CD4-positive, alpha-beta T cell treated with Interleukin-4 for 1 hour (primary cell): ENCODE measurements at regions not wholly inside any gene's neighbourhood (a gene's known extent, or its start where the extent isn't known, plus 50 kb on each side); places are given as distances from the start of the nearest gene placed in this dataset.

Source experiments
- DNase-seq, 2 donors: peaks; one replicate each; pipeline ENCODE4 v3.0.0-alpha.2; 2020 to 2022

GRCh38 chr10:89887830-89888229, 186.4 kb downstream of the KIF20B start:
- DNase-seq = peak in 1 of 2 donors; percentile 65

GRCh38 chr10:89888321-89889070, 187.1 kb downstream of the KIF20B start:
- peak; percentile 13 to 33 for DNase-seq

- DNase-seq = no peak
These were observed 188.2 kb downstream of the KIF20B start for GRCh38 chr10:89889606-89890005.

- no peak for DNase-seq
These were observed 189.7 kb downstream of the KIF20B start for GRCh38 chr10:89891006-89891535.

GRCh38 chr10:89894051-89894450, 192.7 kb downstream of the KIF20B start:
- no peak for DNase-seq

GRCh38 chr10:89900554-89900953, 199.2 kb downstream of the KIF20B start:
- no peak for DNase-seq

GRCh38 chr10:89901895-89902294, 200.5 kb downstream of the KIF20B start:
- DNase-seq = no peak

GRCh38 chr10:89904755-89905154, 203.4 kb downstream of the KIF20B start:
- DNase-seq = no peak

GRCh38 chr10:89909752-89910151, 208.4 kb downstream of the KIF20B start:
- no peak for DNase-seq

GRCh38 chr10:89915021-89915420, 213.6 kb downstream of the KIF20B start:
- no peak for DNase-seq

- no peak for DNase-seq
These were observed 214.6 kb downstream of the KIF20B start for GRCh38 chr10:89915968-89916367.

- DNase-seq = no peak
These were observed 215.3 kb downstream of the KIF20B start for GRCh38 chr10:89916468-89917215.

GRCh38 chr10:89921403-89921802, 220.0 kb downstream of the KIF20B start:
- no peak for DNase-seq

GRCh38 chr10:89923661-89924060, 222.3 kb downstream of the KIF20B start:
- no peak for DNase-seq

GRCh38 chr10:89924261-89924660, 222.9 kb downstream of the KIF20B start:
- no peak for DNase-seq

- no peak for DNase-seq
These were observed 225.3 kb downstream of the KIF20B start for GRCh38 chr10:89926736-89927135.

- no peak for DNase-seq
These were observed 228.1 kb downstream of the KIF20B start for GRCh38 chr10:89929282-89930026.

GRCh38 chr10:89937494-89937893, 236.1 kb downstream of the KIF20B start:
- DNase-seq = no peak

GRCh38 chr10:89940076-89940475, 238.7 kb downstream of the KIF20B start:
- no peak for DNase-seq

- no peak for DNase-seq
These were observed 240.8 kb downstream of the KIF20B start for GRCh38 chr10:89942217-89942616.

- no peak for DNase-seq
These were observed 242.7 kb downstream of the KIF20B start for GRCh38 chr10:89944138-89944537.

GRCh38 chr10:89946106-89946505, 244.7 kb downstream of the KIF20B start:
- peak in 1 of 2 donors; percentile 20 for DNase-seq

GRCh38 chr10:89949496-89949895, 248.1 kb downstream of the KIF20B start:
- no peak for DNase-seq
